ENCODE measurements at regions not wholly inside any gene's neighbourhood (a gene's known extent, or its start where the extent isn't known, plus 50 kb on each side); places are given as distances from the start of the nearest gene placed in this dataset.

DNA sequence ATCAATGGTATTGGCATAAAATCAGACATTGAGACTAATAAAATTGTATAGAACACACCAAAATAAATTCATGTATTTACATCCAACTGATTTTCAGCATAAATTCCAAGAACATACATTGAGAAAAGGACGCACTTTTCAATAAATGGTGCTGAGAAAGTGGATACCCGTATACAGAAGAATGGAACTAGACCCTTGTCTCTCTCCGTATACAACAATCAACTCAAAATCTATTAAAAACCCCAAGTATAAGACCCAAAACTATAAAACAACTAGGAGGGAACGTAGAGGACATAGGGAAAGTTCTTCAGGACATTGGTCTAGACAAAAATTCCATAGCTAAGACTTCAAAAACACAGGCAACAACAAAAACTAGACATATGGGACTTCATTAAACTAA is 97.4 kb downstream of the GGTLC2 start:
- TF ChIP-seq, protein P1, sequence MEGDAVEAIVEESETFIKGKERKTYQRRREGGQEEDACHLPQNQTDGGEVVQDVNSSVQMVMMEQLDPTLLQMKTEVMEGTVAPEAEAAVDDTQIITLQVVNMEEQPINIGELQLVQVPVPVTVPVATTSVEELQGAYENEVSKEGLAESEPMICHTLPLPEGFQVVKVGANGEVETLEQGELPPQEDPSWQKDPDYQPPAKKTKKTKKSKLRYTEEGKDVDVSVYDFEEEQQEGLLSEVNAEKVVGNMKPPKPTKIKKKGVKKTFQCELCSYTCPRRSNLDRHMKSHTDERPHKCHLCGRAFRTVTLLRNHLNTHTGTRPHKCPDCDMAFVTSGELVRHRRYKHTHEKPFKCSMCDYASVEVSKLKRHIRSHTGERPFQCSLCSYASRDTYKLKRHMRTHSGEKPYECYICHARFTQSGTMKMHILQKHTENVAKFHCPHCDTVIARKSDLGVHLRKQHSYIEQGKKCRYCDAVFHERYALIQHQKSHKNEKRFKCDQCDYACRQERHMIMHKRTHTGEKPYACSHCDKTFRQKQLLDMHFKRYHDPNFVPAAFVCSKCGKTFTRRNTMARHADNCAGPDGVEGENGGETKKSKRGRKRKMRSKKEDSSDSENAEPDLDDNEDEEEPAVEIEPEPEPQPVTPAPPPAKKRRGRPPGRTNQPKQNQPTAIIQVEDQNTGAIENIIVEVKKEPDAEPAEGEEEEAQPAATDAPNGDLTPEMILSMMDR (IDR thresholded peaks at IDR 0.05) = no peak
- TF ChIP-seq POLR2A (IDR thresholded peaks at IDR 0.05) = no peak
